NT2/D1 (cell line): ENCODE measurements at regions not wholly inside any gene's neighbourhood (a gene's known extent, or its start where the extent isn't known, plus 50 kb on each side); places are given as distances from the start of the nearest gene placed in this dataset.

Source experiments
- DNase-seq: peaks from one replicate; pipeline ENCODE4 v3.0.0-alpha.2; 2011; ENCODE audit warnings: low read depth, low spot score
- H3K27me3 ChIP-seq: 2 replicates; pipeline ENCODE4 v1.6.0; 2011; ENCODE audit warnings: mild to moderate bottlenecking; ENCODE audit not compliant: insufficient read length, insufficient read depth
- H3K36me3 ChIP-seq: 2 replicates; pipeline ENCODE4 v1.6.1; 2011; ENCODE audit warnings: mild to moderate bottlenecking, low read length, mixed read lengths; ENCODE audit not compliant: insufficient read depth, insufficient read length
- H3K4me1 ChIP-seq: 2 replicates; pipeline ENCODE4 v1.5.1; 2011; ENCODE audit not compliant: insufficient read depth, insufficient read length
- H3K4me3 ChIP-seq: 2 replicates; pipeline ENCODE4 v1.5.1; 2011; ENCODE audit warnings: low read depth; ENCODE audit not compliant: insufficient read length
- H3K9ac ChIP-seq: 2 replicates; pipeline ENCODE4 v1.6.0; 2011; ENCODE audit warnings: low read depth; ENCODE audit not compliant: insufficient read length
- H3K9me3 ChIP-seq: 2 replicates; pipeline ENCODE4 v1.5.1; 2011; ENCODE audit warnings: mild to moderate bottlenecking, low read length; ENCODE audit not compliant: insufficient read depth
- SUZ12 ChIP-seq: IDR thresholded peaks from 2 replicates; pipeline ENCODE4 v1.6.1; 2011; ENCODE audit not compliant: insufficient read length, insufficient read depth; ENCODE audit errors: extremely low read depth
- YY1 ChIP-seq: IDR thresholded peaks from 2 replicates; pipeline ENCODE4 v1.6.1; 2011; ENCODE audit not compliant: insufficient read length, insufficient read depth
- ZNF274 ChIP-seq: IDR thresholded peaks from 2 replicates; pipeline ENCODE4 v1.6.1; 2011; ENCODE audit warnings: mild to moderate bottlenecking, low read depth, low read length

- H3K4me3 ChIP-seq, result no peak overlapping the region
- TF ChIP-seq ZNF274 (no peak), SUZ12 (no peak), YY1 (no peak)
- peaks cover 4% of the 10 kb centered on the region for H3K27me3 ChIP-seq
- peaks cover 8% of the 10 kb centered on the region for H3K4me1 ChIP-seq
- H3K9me3 ChIP-seq, result peaks cover 25% of the 10 kb centered on the region
- no peak for DNase-seq
- H3K36me3 ChIP-seq, result no peaks in the 10 kb centered on the region
- H3K9ac ChIP-seq, result no peak overlapping the region
These were observed 50.3 kb upstream of the CBFA2T3 start for GRCh38 chr16:89027281-89027680.

- H3K9me3 ChIP-seq, result peaks cover 13% of the 10 kb centered on the region
- no peak overlapping the region for H3K9ac ChIP-seq
- DNase-seq, result no peak
- peaks cover 3% of the 10 kb centered on the region for H3K27me3 ChIP-seq
- peaks cover 17% of the 10 kb centered on the region for H3K4me1 ChIP-seq
- no peaks in the 10 kb centered on the region for H3K36me3 ChIP-seq
- H3K4me3 ChIP-seq, result no peak overlapping the region
- TF ChIP-seq YY1 (no peak), SUZ12 (no peak), ZNF274 (no peak)
These were observed 55.0 kb upstream of the CBFA2T3 start for GRCh38 chr16:89031715-89032659.

- peaks cover 13% of the 10 kb centered on the region for H3K27me3 ChIP-seq
- TF ChIP-seq YY1 (no peak), SUZ12 (no peak), ZNF274 (no peak)
- no peak overlapping the region for H3K4me3 ChIP-seq
- H3K9ac ChIP-seq, result no peak overlapping the region
- peaks cover 9% of the 10 kb centered on the region for H3K9me3 ChIP-seq
- peaks cover 17% of the 10 kb centered on the region for H3K4me1 ChIP-seq
- no peaks in the 10 kb centered on the region for H3K36me3 ChIP-seq
- DNase-seq, result no peak
These were observed 56.3 kb upstream of the CBFA2T3 start for GRCh38 chr16:89033304-89033703.

- H3K4me3 ChIP-seq, result no peak overlapping the region
- peak overlapping the region; percentile 16 for H3K9ac ChIP-seq
- peaks cover 9% of the 10 kb centered on the region for H3K9me3 ChIP-seq
- DNase-seq, result no peak
- no peaks in the 10 kb centered on the region for H3K36me3 ChIP-seq
- peaks cover 17% of the 10 kb centered on the region for H3K27me3 ChIP-seq
- H3K4me1 ChIP-seq, result peaks cover 17% of the 10 kb centered on the region
- TF ChIP-seq ZNF274 (no peak), YY1 (no peak), SUZ12 (no peak)
These were observed 57.0 kb upstream of the CBFA2T3 start for GRCh38 chr16:89033796-89034572.

GRCh38 chr16:89034573-89034961 is 57.6 kb upstream of the CBFA2T3 start:
- H3K36me3 ChIP-seq, result no peaks in the 10 kb centered on the region
- DNase-seq, result no peak
- peak overlapping the region; percentile 16 for H3K9ac ChIP-seq
- no peak overlapping the region for H3K4me3 ChIP-seq
- peaks cover 9% of the 10 kb centered on the region for H3K9me3 ChIP-seq
- peaks cover 17% of the 10 kb centered on the region for H3K27me3 ChIP-seq
- peaks cover 17% of the 10 kb centered on the region for H3K4me1 ChIP-seq
- TF ChIP-seq SUZ12 (no peak), ZNF274 (no peak), YY1 (no peak)

GRCh38 chr16:89034971-89035668 is 58.1 kb upstream of the CBFA2T3 start:
- Histone ChIP-seq H3K4me1 (peaks cover 17% of the 10 kb centered on the region), H3K9ac (peak overlapping the region; percentile 16), H3K9me3 (peaks cover 9% of the 10 kb centered on the region), H3K36me3 (no peaks in the 10 kb centered on the region), H3K4me3 (no peak overlapping the region), H3K27me3 (peaks cover 17% of the 10 kb centered on the region)
- no peak for TF ChIP-seq YY1
- no peak for TF ChIP-seq SUZ12
- no peak for TF ChIP-seq ZNF274
- DNase-seq, result no peak
